ENCODE measurements at regions not wholly inside any gene's neighbourhood (a gene's known extent, or its start where the extent isn't known, plus 50 kb on each side); places are given as distances from the start of the nearest gene placed in this dataset.

- H3K9me3 ChIP-seq (ENCODE audit: low read length) = no peaks in the 10 kb centered on the region
- no peaks in the 10 kb centered on the region for H3K79me2 ChIP-seq (ENCODE audit: low read length)
- ChIA-PET CTCF (no interaction called here), POLR2A (ENCODE audit: unreplicated experiment) (no interaction called here)
- H3K9me2 ChIP-seq (replicated peaks; ENCODE audit: low read length) = no peaks in the 10 kb centered on the region
- no peaks in the 10 kb centered on the region for H4K20me1 ChIP-seq (ENCODE audit: low read length)
- BruUV-seq (replicated peaks) = no TSS peak
- intact Hi-C loops (cut with micrococcal nuclease) = no loop called here
- peaks cover 63% of the 10 kb centered on the region for H3K27me3 ChIP-seq (ENCODE audit: low read length)
- ATAC-seq (no peak), DNase-seq (no peak)
- H3K9ac ChIP-seq (ENCODE audit: low read length) = no peak overlapping the region
- no peak overlapping the region for H2AFZ ChIP-seq (ENCODE audit: low read length)
- TF ChIP-seq, protein P1, sequence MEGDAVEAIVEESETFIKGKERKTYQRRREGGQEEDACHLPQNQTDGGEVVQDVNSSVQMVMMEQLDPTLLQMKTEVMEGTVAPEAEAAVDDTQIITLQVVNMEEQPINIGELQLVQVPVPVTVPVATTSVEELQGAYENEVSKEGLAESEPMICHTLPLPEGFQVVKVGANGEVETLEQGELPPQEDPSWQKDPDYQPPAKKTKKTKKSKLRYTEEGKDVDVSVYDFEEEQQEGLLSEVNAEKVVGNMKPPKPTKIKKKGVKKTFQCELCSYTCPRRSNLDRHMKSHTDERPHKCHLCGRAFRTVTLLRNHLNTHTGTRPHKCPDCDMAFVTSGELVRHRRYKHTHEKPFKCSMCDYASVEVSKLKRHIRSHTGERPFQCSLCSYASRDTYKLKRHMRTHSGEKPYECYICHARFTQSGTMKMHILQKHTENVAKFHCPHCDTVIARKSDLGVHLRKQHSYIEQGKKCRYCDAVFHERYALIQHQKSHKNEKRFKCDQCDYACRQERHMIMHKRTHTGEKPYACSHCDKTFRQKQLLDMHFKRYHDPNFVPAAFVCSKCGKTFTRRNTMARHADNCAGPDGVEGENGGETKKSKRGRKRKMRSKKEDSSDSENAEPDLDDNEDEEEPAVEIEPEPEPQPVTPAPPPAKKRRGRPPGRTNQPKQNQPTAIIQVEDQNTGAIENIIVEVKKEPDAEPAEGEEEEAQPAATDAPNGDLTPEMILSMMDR (conservative IDR thresholded peaks at IDR 0.05; ENCODE audit: low read depth, low read length) = no peak
- TF ChIP-seq EZH2 (IDR thresholded peaks at IDR 0.05; ENCODE audit: low read length, unreplicated experiment) (no peak), EZH2phosphoT487 (IDR thresholded peaks at IDR 0.05; ENCODE audit: borderline replicate concordance, low read length) (no peak)
- no peaks in the 10 kb centered on the region for H3K36me3 ChIP-seq (ENCODE audit: low read depth, low read length)
- no peak overlapping the region for H3K4me3 ChIP-seq (ENCODE audit: low read length)
- H3F3A ChIP-seq (ENCODE audit: low read length, unreplicated experiment) = no peaks in the 10 kb centered on the region
- no peak overlapping the region for H3K4me2 ChIP-seq (ENCODE audit: low read length)
- H3K4me1 ChIP-seq (ENCODE audit: insufficient read depth, low read length) = no peaks in the 10 kb centered on the region
- H3K27ac ChIP-seq (ENCODE audit: low read length) = no peak overlapping the region
Observed at GRCh38 chr6:18561037-18561750, 174.0 kb downstream of the RNF144B start.

DNA sequence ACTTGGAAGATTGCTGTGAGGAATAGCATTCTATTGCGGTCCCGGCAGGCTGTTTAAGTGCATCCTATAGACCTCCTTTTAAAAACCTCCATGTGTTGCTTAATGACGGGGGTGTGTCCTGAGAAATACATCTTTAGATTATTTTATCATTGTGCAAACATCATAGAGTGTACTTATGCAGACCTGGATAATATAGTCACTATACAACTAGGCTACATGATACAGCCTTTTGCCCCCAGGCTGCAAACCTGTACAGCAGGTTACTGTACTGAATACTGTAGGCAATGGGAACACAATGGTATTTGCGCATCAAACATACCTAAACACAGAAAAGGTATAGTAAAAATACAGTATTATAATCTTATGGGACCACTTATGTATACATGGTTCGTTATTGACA is 175.6 kb downstream of the RNF144B start:
- POLR2A ChIA-PET (ENCODE audit: unreplicated experiment) = no interaction called here
- Histone ChIP-seq H4K20me1 (ENCODE audit: low read length) (no peaks in the 10 kb centered on the region), H3K9me3 (ENCODE audit: low read length) (no peaks in the 10 kb centered on the region), H3K9ac (ENCODE audit: low read length) (no peak overlapping the region), H3K9me2 (replicated peaks; ENCODE audit: low read length) (no peaks in the 10 kb centered on the region), H3K27me3 (ENCODE audit: low read length) (peaks cover 62% of the 10 kb centered on the region), H3K4me3 (ENCODE audit: low read length) (no peak overlapping the region), H3K4me1 (ENCODE audit: insufficient read depth, low read length) (no peaks in the 10 kb centered on the region), H3F3A (ENCODE audit: low read length, unreplicated experiment) (no peaks in the 10 kb centered on the region), H3K27ac (ENCODE audit: low read length) (no peak overlapping the region), H2AFZ (ENCODE audit: low read length) (no peak overlapping the region), H3K4me2 (ENCODE audit: low read length) (no peak overlapping the region), H3K79me2 (ENCODE audit: low read length) (no peaks in the 10 kb centered on the region), H3K36me3 (ENCODE audit: low read depth, low read length) (no peaks in the 10 kb centered on the region)
- no TSS peak for BruUV-seq (replicated peaks)
- DNase-seq = no peak
- intact Hi-C loops (cut with micrococcal nuclease) = no loop called here
- CTCF ChIA-PET = no interaction called here
- TF ChIP-seq, protein P1 (conservative IDR thresholded peaks at IDR 0.05; ENCODE audit: low read depth, low read length) = no peak
- TF ChIP-seq EZH2phosphoT487 (IDR thresholded peaks at IDR 0.05; ENCODE audit: borderline replicate concordance, low read length) = no peak
- no peak for TF ChIP-seq EZH2 (IDR thresholded peaks at IDR 0.05; ENCODE audit: low read length, unreplicated experiment)
- ATAC-seq = no peak

- H3K9me2 ChIP-seq (replicated peaks; ENCODE audit: low read length) = 0 out of 2 replicates have a peak, but pooled peaks cover 4% of the 10 kb centered on the region
- H3K27me3 ChIP-seq (ENCODE audit: low read length) = peaks cover 64% of the 10 kb centered on the region
- no peak overlapping the region for H2AFZ ChIP-seq (ENCODE audit: low read length)
- H3K9ac ChIP-seq (ENCODE audit: low read length) = no peak overlapping the region
- CTCF ChIA-PET = no interaction called here
- intact Hi-C loops (cut with micrococcal nuclease) = no loop called here
- no peak overlapping the region for H3K4me2 ChIP-seq (ENCODE audit: low read length)
- H3K9me3 ChIP-seq (ENCODE audit: low read length) = 0 out of 2 replicates have a peak, but pooled peaks cover 3% of the 10 kb centered on the region
- H3K79me2 ChIP-seq (ENCODE audit: low read length) = no peaks in the 10 kb centered on the region
- ATAC-seq (no peak), DNase-seq (no peak)
- no peak overlapping the region for H3K27ac ChIP-seq (ENCODE audit: low read length)
- H3K4me1 ChIP-seq (ENCODE audit: insufficient read depth, low read length) = no peaks in the 10 kb centered on the region
- H4K20me1 ChIP-seq (ENCODE audit: low read length) = no peaks in the 10 kb centered on the region
- H3K36me3 ChIP-seq (ENCODE audit: low read depth, low read length) = no peaks in the 10 kb centered on the region
- no TSS peak for BruUV-seq (replicated peaks)
- H3K4me3 ChIP-seq (ENCODE audit: low read length) = no peak overlapping the region
- TF ChIP-seq EZH2phosphoT487 (IDR thresholded peaks at IDR 0.05; ENCODE audit: borderline replicate concordance, low read length) (no peak), EZH2 (IDR thresholded peaks at IDR 0.05; ENCODE audit: low read length, unreplicated experiment) (no peak)
- TF ChIP-seq, protein P1 (conservative IDR thresholded peaks at IDR 0.05; ENCODE audit: low read depth, low read length) = no peak
- POLR2A ChIA-PET (ENCODE audit: unreplicated experiment) = no interaction called here
- no peaks in the 10 kb centered on the region for H3F3A ChIP-seq (ENCODE audit: low read length, unreplicated experiment)
Observed at GRCh38 chr6:18564775-18565174, 177.6 kb downstream of the RNF144B start.

Measured in PC-3 (cell line).